ENCODE measurements at regions not wholly inside any gene's neighbourhood (a gene's known extent, or its start where the extent isn't known, plus 50 kb on each side); places are given as distances from the start of the nearest gene placed in this dataset.

- DNase-seq (ENCODE audit: low read depth): no peak
Observed at GRCh38 chr14:87688524-87688923, 304.5 kb downstream of the GALC start.

GRCh38 chr14:87687420-87687819, 305.6 kb downstream of the GALC start:
- DNase-seq (ENCODE audit: low read depth): no peak
- no peak overlapping the region for H3K4me3 ChIP-seq (ENCODE audit: low read depth, low read length)
- no peak for TF ChIP-seq CTCF (IDR thresholded peaks at IDR 0.05; ENCODE audit: insufficient read depth, low read depth, low read length, missing control alignments)

More at GRCh38 chr14:87688524-87688923, 304.5 kb downstream of the GALC start:
- TF ChIP-seq CTCF (IDR thresholded peaks at IDR 0.05; ENCODE audit: insufficient read depth, low read depth, low read length, missing control alignments): no peak
- H3K4me3 ChIP-seq (ENCODE audit: low read depth, low read length): no peak overlapping the region

GRCh38 chr14:87686746-87687145, 306.2 kb downstream of the GALC start:
- no peak for DNase-seq (ENCODE audit: low read depth)
- no peak overlapping the region for H3K4me3 ChIP-seq (ENCODE audit: low read depth, low read length)
- no peak for TF ChIP-seq CTCF (IDR thresholded peaks at IDR 0.05; ENCODE audit: insufficient read depth, low read depth, low read length, missing control alignments)

GRCh38 chr14:87679866-87680265, 313.1 kb downstream of the GALC start:
- H3K4me3 ChIP-seq (ENCODE audit: low read depth, low read length): no peak overlapping the region
- no peak for TF ChIP-seq CTCF (IDR thresholded peaks at IDR 0.05; ENCODE audit: insufficient read depth, low read depth, low read length, missing control alignments)
- no peak for DNase-seq (ENCODE audit: low read depth)

GRCh38 chr14:87678624-87679023, 314.4 kb downstream of the GALC start:
- H3K4me3 ChIP-seq (ENCODE audit: low read depth, low read length): no peak overlapping the region
- TF ChIP-seq CTCF (IDR thresholded peaks at IDR 0.05; ENCODE audit: insufficient read depth, low read depth, low read length, missing control alignments): no peak
- no peak for DNase-seq (ENCODE audit: low read depth)

GRCh38 chr14:87676814-87677437, 316.1 kb downstream of the GALC start:
- DNase-seq (ENCODE audit: low read depth): no peak
- no peak overlapping the region for H3K4me3 ChIP-seq (ENCODE audit: low read depth, low read length)
- no peak for TF ChIP-seq CTCF (IDR thresholded peaks at IDR 0.05; ENCODE audit: insufficient read depth, low read depth, low read length, missing control alignments)

GRCh38 chr14:87667659-87668058, 325.3 kb downstream of the GALC start:
- no peak overlapping the region for H3K4me3 ChIP-seq (ENCODE audit: low read depth, low read length)
- no peak for DNase-seq (ENCODE audit: low read depth)
- no peak for TF ChIP-seq CTCF (IDR thresholded peaks at IDR 0.05; ENCODE audit: insufficient read depth, low read depth, low read length, missing control alignments)

All from GM12865 (cell line).